Activated naive CD4-positive, alpha-beta T cell treated with anti-CD3 and anti-CD28 coated beads, Interleukin-2, amount 10 ng/mL, durations not matched to agents 7 days and 5 days (primary cell): ENCODE measurements at regions not wholly inside any gene's neighbourhood (a gene's known extent, or its start where the extent isn't known, plus 50 kb on each side); places are given as distances from the start of the nearest gene placed in this dataset.
A peak's percentile ranks its signal among the peaks of the same experiment; 100 is the strongest.
"Not testable (repeated sequence)": the region's sequence is repeated elsewhere in the genome, so short reads cannot be mapped to it uniquely, and the experiment has no call there.

ENCODE experiments used
- CTCF ChIA-PET: fragments of 350-600 bp; sonication (Branson Sonifier 250); formaldehyde crosslinking; loops from one replicate; lab custom pipeline; 2021; ENCODE audit warnings: antibody characterized with exemption; lab: Charles Lee
- DNase-seq: peaks from one replicate; pipeline ENCODE4 v3.0.0-alpha.2; 2020
- H3K27ac Mint-ChIP-seq: one replicate; pipeline ENCODE4 v1.8.0; 2021; ENCODE audit warnings: mild to moderate bottlenecking, moderate library complexity, mixed read lengths
- H3K27me3 Mint-ChIP-seq: one replicate; pipeline ENCODE4 v1.8.0; 2021; ENCODE audit warnings: mild to moderate bottlenecking, mixed read lengths
- H3K36me3 Mint-ChIP-seq: one replicate; pipeline ENCODE4 v1.8.0; 2021; ENCODE audit warnings: mixed read lengths
- H3K4me1 Mint-ChIP-seq: one replicate; pipeline ENCODE4 v1.8.0; 2021; ENCODE audit warnings: mixed read lengths
- H3K4me3 Mint-ChIP-seq: one replicate; pipeline ENCODE4 v1.8.0; 2021; ENCODE audit warnings: mild to moderate bottlenecking, moderate library complexity, mixed read lengths
- H3K9me3 Mint-ChIP-seq: one replicate; pipeline ENCODE4 v1.8.0; 2021; ENCODE audit warnings: mixed read lengths

GRCh38 chr1:5140136-5140535 is 485.7 kb downstream of the AJAP1 start:
- Mint-ChIP-seq H3K27me3 (peaks cover 11% of the 10 kb centered on the region), H3K4me3 (no peak overlapping the region), H3K27ac (no peak overlapping the region), H3K4me1 (no peaks in the 10 kb centered on the region), H3K36me3 (no peaks in the 10 kb centered on the region), H3K9me3 (no peaks in the 10 kb centered on the region)
- no peak for DNase-seq
- CTCF ChIA-PET = no interaction called here

- CTCF ChIA-PET = no interaction called here
- H3K27ac Mint-ChIP-seq = no peak overlapping the region
- H3K4me1 Mint-ChIP-seq = peaks cover 2% of the 10 kb centered on the region
- DNase-seq = no peak
- H3K4me3 Mint-ChIP-seq = no peak overlapping the region
- H3K27me3 Mint-ChIP-seq = peaks cover 4% of the 10 kb centered on the region
- no peaks in the 10 kb centered on the region for H3K36me3 Mint-ChIP-seq
- H3K9me3 Mint-ChIP-seq = no peaks in the 10 kb centered on the region
Observed at GRCh38 chr1:5129746-5130355, 475.4 kb downstream of the AJAP1 start.

- Mint-ChIP-seq H3K4me1 (peaks cover 2% of the 10 kb centered on the region), H3K9me3 (no peaks in the 10 kb centered on the region), H3K4me3 (no peak overlapping the region), H3K27ac (no peak overlapping the region), H3K36me3 (no peaks in the 10 kb centered on the region), H3K27me3 (peaks cover 4% of the 10 kb centered on the region)
- CTCF ChIA-PET = no interaction called here
- DNase-seq = no peak
Observed at GRCh38 chr1:5125208-5125607, 470.8 kb downstream of the AJAP1 start.

GRCh38 chr1:5120559-5120958 is 466.1 kb downstream of the AJAP1 start:
- Mint-ChIP-seq H3K36me3 (no peaks in the 10 kb centered on the region), H3K4me1 (no peaks in the 10 kb centered on the region), H3K4me3 (no peak overlapping the region), H3K27me3 (no peaks in the 10 kb centered on the region), H3K27ac (no peak overlapping the region), H3K9me3 (no peaks in the 10 kb centered on the region)
- DNase-seq = no peak
- CTCF ChIA-PET = no interaction called here

- DNase-seq = no peak
- no peak overlapping the region for H3K4me3 Mint-ChIP-seq
- no peaks in the 10 kb centered on the region for H3K9me3 Mint-ChIP-seq
- CTCF ChIA-PET = no interaction called here
- H3K27me3 Mint-ChIP-seq = no peaks in the 10 kb centered on the region
- H3K4me1 Mint-ChIP-seq = no peaks in the 10 kb centered on the region
- H3K27ac Mint-ChIP-seq = no peak overlapping the region
- H3K36me3 Mint-ChIP-seq = no peaks in the 10 kb centered on the region
Observed at GRCh38 chr1:5119366-5120234, 465.2 kb downstream of the AJAP1 start.

DNA sequence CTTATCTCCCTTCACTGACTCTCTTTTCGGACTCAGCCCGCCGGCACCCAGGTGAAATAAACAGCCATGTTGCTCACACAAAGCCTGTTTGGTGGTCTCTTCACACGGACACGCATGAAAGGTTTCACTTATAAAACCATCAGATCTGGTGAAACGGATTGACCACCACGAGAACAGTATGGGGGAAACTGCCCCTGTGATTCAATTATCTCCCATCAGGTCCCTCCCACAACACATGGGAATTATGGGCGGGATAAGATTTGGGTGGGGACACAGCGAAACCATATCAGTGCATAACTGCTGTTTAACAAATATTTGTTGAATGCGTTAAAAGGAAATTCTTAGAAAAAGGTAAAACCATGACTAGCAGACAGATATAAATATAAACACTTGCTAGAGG is 464.4 kb downstream of the AJAP1 start:
- H3K4me3 Mint-ChIP-seq, H3K27ac Mint-ChIP-seq, CTCF ChIA-PET, H3K36me3 Mint-ChIP-seq, DNase-seq, H3K27me3 Mint-ChIP-seq, H3K9me3 Mint-ChIP-seq, H3K4me1 Mint-ChIP-seq: not testable (repeated sequence)

DNA sequence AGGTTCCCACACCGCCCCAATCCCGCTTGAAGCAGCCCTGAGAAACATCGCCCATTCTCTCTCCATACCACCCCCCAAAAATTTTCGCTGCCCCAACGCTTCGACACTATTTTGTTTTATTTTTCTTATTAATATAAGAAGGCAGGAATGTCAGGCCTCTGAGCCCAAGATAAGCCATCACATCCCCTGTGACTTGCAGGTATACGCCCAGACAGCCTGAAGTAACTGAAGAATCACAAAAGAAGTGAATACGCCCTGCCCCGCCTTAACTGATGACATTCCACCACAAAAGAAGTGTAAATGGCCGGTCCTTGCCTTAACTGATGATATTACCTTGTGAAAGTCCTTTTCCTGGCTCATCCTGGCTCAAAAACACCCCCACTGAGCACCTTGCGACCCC is 463.9 kb downstream of the AJAP1 start:
- H3K9me3 Mint-ChIP-seq, CTCF ChIA-PET, H3K27ac Mint-ChIP-seq, H3K27me3 Mint-ChIP-seq, H3K4me1 Mint-ChIP-seq, H3K36me3 Mint-ChIP-seq, H3K4me3 Mint-ChIP-seq, DNase-seq: not testable (repeated sequence)

DNA sequence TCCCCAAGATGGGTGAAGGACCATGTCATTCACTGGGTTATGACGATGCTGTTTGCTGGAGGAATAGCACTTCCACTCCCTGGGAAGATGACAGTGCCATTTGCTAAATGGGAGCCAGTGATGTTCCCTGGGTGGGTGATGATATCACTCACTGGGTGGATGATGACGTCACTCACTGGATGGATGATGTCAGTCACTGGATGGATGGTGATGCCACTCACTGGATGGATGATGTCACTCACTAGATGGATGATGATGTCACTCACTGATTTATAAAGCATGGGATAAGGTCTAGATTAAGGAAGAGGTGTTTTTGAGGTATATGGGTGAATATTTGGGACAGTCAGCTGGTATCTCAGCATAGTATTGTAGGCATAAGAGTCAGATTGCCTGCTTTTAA is 457.2 kb downstream of the AJAP1 start:
- H3K27me3 Mint-ChIP-seq = peaks cover 11% of the 10 kb centered on the region
- CTCF ChIA-PET = no interaction called here
- no peak overlapping the region for H3K27ac Mint-ChIP-seq
- H3K9me3 Mint-ChIP-seq = peaks cover 6% of the 10 kb centered on the region
- DNase-seq = no peak
- H3K36me3 Mint-ChIP-seq = no peaks in the 10 kb centered on the region
- no peak overlapping the region for H3K4me3 Mint-ChIP-seq
- H3K4me1 Mint-ChIP-seq = peaks cover 26% of the 10 kb centered on the region

DNA sequence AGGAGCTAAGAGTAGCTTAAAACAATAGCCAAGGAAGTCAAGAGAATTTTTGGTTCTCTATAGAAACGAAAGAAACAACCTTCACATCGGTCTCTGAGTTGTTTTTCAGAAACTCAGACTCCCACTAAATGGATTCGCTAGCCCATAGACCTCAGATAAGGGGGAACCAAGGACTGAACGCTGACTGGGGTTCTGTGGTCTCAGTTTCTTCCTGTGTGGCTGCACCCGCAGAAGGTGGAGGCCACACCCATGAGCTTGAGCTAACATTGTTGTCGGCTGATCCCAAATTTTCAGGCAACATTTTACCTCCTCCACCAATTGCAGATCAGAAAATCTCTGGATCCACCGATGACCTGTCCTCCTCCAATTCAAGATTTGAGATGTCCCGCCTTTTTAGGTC is 456.1 kb downstream of the AJAP1 start:
- Mint-ChIP-seq H3K9me3 (peaks cover 6% of the 10 kb centered on the region), H3K36me3 (no peaks in the 10 kb centered on the region), H3K27ac (peak overlapping the region; percentile 47), H3K4me1 (peaks cover 26% of the 10 kb centered on the region), H3K4me3 (peak overlapping the region; percentile 9), H3K27me3 (peaks cover 11% of the 10 kb centered on the region)
- CTCF ChIA-PET = no interaction called here
- peak; percentile 35 for DNase-seq

GRCh38 chr1:5109633-5110032 is 455.2 kb downstream of the AJAP1 start:
- CTCF ChIA-PET = no interaction called here
- DNase-seq = no peak
- Mint-ChIP-seq H3K36me3 (no peaks in the 10 kb centered on the region), H3K27me3 (peaks cover 11% of the 10 kb centered on the region), H3K4me1 (peaks cover 26% of the 10 kb centered on the region), H3K9me3 (peaks cover 6% of the 10 kb centered on the region), H3K27ac (no peak overlapping the region), H3K4me3 (no peak overlapping the region)

- CTCF ChIA-PET = no interaction called here
- DNase-seq = no peak
- Mint-ChIP-seq H3K4me1 (peaks cover 26% of the 10 kb centered on the region), H3K27me3 (peaks cover 11% of the 10 kb centered on the region), H3K9me3 (peaks cover 6% of the 10 kb centered on the region), H3K27ac (no peak overlapping the region), H3K4me3 (no peak overlapping the region), H3K36me3 (no peaks in the 10 kb centered on the region)
Observed at GRCh38 chr1:5108740-5109139, 454.3 kb downstream of the AJAP1 start.

GRCh38 chr1:5105744-5106143 is 451.3 kb downstream of the AJAP1 start:
- H3K9me3 Mint-ChIP-seq = peaks cover 9% of the 10 kb centered on the region
- no peak for DNase-seq
- peaks cover 12% of the 10 kb centered on the region for H3K4me1 Mint-ChIP-seq
- CTCF ChIA-PET = no interaction called here
- peaks cover 8% of the 10 kb centered on the region for H3K27me3 Mint-ChIP-seq
- no peak overlapping the region for H3K27ac Mint-ChIP-seq
- H3K36me3 Mint-ChIP-seq = no peaks in the 10 kb centered on the region
- no peak overlapping the region for H3K4me3 Mint-ChIP-seq

DNA sequence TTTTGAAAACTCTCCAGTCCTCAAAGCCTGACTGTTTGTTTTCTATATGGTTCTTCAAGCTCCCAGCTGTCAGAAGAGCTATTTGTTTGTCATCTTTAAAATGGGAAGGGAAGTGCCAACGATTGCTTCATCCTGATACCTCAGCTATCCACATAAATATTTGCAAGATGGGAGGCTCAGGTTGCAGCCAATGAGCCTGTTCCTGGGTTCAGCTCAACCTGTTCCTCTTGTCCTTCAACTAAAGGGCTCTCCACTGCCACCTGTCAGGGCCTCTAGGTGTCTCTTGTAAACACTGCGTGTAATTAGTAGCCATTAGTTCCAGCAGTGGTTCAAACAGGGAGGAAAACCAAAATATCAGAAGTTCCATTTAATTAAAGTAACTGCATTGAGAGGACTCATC is 445.1 kb downstream of the AJAP1 start:
- H3K27me3 Mint-ChIP-seq = no peaks in the 10 kb centered on the region
- DNase-seq = no peak
- no peak overlapping the region for H3K4me3 Mint-ChIP-seq
- H3K4me1 Mint-ChIP-seq = no peaks in the 10 kb centered on the region
- no peak overlapping the region for H3K27ac Mint-ChIP-seq
- no peaks in the 10 kb centered on the region for H3K36me3 Mint-ChIP-seq
- H3K9me3 Mint-ChIP-seq = peaks cover 10% of the 10 kb centered on the region
- CTCF ChIA-PET = interaction anchor here (0.7 kb wide), 1 partner anchor 9 kb away, joined by 3 read pairs; no protein-coding TSS in a partner anchor

DNA sequence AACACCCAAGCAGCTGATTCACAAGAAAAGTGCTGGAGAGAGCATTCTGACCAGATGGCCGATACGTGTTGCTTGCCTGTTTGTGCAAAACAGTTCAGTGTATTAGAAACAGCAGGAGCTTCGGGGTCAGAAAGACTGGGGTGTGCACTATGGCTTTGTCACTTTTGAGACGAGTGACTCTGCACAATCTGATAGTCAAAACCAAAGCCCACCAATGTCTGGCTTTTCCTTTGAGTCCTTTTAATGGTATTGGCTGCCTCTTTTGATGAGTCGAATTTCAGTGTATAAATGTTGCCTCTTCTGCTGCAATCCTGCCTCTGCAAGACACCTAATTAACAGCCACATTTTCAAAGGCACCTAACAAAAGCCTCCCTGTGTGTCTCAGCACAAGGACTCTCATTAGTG is 444.6 kb downstream of the AJAP1 start:
- DNase-seq = no peak
- Mint-ChIP-seq H3K4me1 (no peaks in the 10 kb centered on the region), H3K9me3 (peaks cover 12% of the 10 kb centered on the region), H3K36me3 (no peaks in the 10 kb centered on the region), H3K27me3 (no peaks in the 10 kb centered on the region), H3K4me3 (no peak overlapping the region), H3K27ac (no peak overlapping the region)
- CTCF ChIA-PET = interaction anchor here (0.7 kb wide), 1 partner anchor 8 kb away, joined by 3 read pairs; no protein-coding TSS in a partner anchor

DNA sequence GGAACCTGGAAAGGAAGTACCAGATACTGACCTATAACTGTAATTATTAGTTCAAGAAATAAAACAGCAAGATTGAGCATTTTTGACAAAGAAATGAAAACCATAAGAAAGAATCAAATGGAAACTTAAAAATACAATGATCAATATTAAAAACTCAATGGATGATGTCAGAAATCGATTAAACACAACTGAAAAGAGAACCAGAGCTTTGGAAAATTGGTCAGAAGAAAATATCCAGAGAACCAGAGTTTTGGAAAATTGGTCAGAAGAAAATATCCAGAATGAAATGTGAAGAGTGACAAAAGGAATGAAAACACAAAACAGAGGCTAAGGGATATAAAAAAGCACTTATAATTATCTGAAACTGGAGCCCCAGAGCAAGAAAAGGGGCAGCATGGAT is 438.6 kb downstream of the AJAP1 start:
- Mint-ChIP-seq H3K27ac (no peak overlapping the region), H3K9me3 (peaks cover 17% of the 10 kb centered on the region), H3K36me3 (no peaks in the 10 kb centered on the region), H3K4me1 (no peaks in the 10 kb centered on the region), H3K4me3 (no peak overlapping the region), H3K27me3 (no peaks in the 10 kb centered on the region)
- CTCF ChIA-PET = no interaction called here
- no peak for DNase-seq
